Right lobe of liver (tissue), 6 donors: ENCODE measurements at regions not wholly inside any gene's neighbourhood (a gene's known extent, or its start where the extent isn't known, plus 50 kb on each side); places are given as distances from the start of the nearest gene placed in this dataset.

Source experiments
- ATAC-seq, 4 donors: fragments of 200-7000 bp; cut with Tn5 transposase; one replicate each; pipeline ENCODE4 v1.9.1; 2020; ENCODE audit warnings: mild to moderate bottlenecking in 4 of 4, moderate library complexity in 4 of 4
- DNase-seq, 3 donors: peaks; one replicate each; pipeline ENCODE4 v3.0.0-alpha.2; 2020
- H3K27ac ChIP-seq, 3 donors: fragments of 200-600 bp; one replicate each; pipeline ENCODE4 v1.8.0; 2022
- H3K27me3 ChIP-seq, 2 donors: fragments of 200-600 bp; one replicate each; pipeline ENCODE4 v1.8.0; 2022
- H3K36me3 ChIP-seq, 4 donors: fragments of 200-600 bp; sonication (generic) in 1 of 4; one replicate each; pipeline versions ENCODE4 v1.5.1 to v1.8.0; 2017 to 2022; ENCODE audit warnings: control low read depth in 1 of 4
- H3K4me1 ChIP-seq, 4 donors: fragments of 200-600 bp; sonication (generic) in 1 of 4; one replicate each; pipeline versions ENCODE4 v1.5.1 to v1.8.0; 2017 to 2022; ENCODE audit warnings: control low read depth in 1 of 4
- H3K4me3 ChIP-seq, 3 donors: fragments of 200-600 bp; one replicate each; pipeline ENCODE4 v1.8.0; 2022
- H3K9me3 ChIP-seq, 4 donors: fragments of 200-600 bp; sonication (generic) in 1 of 4; one replicate each; pipeline versions ENCODE4 v1.5.1 to v1.8.0; 2017 to 2022; ENCODE audit warnings: control low read depth in 1 of 4
- POLR2A ChIP-seq: fragments of 450-650 bp; IDR thresholded peaks from one replicate; pipeline ENCODE4 v1.6.1; 2017; ENCODE audit warnings: antibody characterized with exemption, mild to moderate bottlenecking
- WGBS: methylation state at CpG from one replicate; pipeline ENCODE4 v1.1.6; 2018; ENCODE audit warnings: low coverage, low lambda C conversion rate; ENCODE audit not compliant: insufficient coverage; ENCODE audit errors: missing lambda C conversion rate; 5-methylcytosine and 5-hydroxymethylcytosine counted together
- intact Hi-C, 2 donors: fragments of 100-400 bp; cut with DNase I; formaldehyde crosslinking; loops; one replicate each; pipeline versions ENCODE4 v1.11.2 to v1.14.1; 2022
- TF ChIP-seq, protein P1 (sequence below), 4 donors: fragments of 200-600 bp in 3 of 4; fragments of 450-650 bp in 1 of 4; IDR thresholded peaks; one replicate each; pipeline versions ENCODE4 v1.5.1 to v1.8.0; 2016 to 2022; ENCODE audit warnings: antibody characterized with exemption in 4 of 4, mild to moderate bottlenecking in 2 of 4
- donor health status: DM: no; HTN: yes; CAD: no.
- donor health status: DM: no; HTN: no; CAD: no.
- donor health status: DM: no; HTN: no; CAD: no.
- donor health status: DM: no; HTN: yes; CAD: no.
- donor health status: DM: no; HTN: yes; CAD: no.

- H3K27ac ChIP-seq: no peak overlapping the region
- H3K36me3 ChIP-seq: no peaks in the 10 kb centered on the region
- DNase-seq: no peak
- no peak for ATAC-seq
- WGBS: 48% methylated on average over 3 of the region's 3 CpGs
- no peaks in the 10 kb centered on the region for H3K27me3 ChIP-seq
- no peaks in the 10 kb centered on the region for H3K4me1 ChIP-seq
- intact Hi-C loops: no loop called here
- TF ChIP-seq, protein P1, sequence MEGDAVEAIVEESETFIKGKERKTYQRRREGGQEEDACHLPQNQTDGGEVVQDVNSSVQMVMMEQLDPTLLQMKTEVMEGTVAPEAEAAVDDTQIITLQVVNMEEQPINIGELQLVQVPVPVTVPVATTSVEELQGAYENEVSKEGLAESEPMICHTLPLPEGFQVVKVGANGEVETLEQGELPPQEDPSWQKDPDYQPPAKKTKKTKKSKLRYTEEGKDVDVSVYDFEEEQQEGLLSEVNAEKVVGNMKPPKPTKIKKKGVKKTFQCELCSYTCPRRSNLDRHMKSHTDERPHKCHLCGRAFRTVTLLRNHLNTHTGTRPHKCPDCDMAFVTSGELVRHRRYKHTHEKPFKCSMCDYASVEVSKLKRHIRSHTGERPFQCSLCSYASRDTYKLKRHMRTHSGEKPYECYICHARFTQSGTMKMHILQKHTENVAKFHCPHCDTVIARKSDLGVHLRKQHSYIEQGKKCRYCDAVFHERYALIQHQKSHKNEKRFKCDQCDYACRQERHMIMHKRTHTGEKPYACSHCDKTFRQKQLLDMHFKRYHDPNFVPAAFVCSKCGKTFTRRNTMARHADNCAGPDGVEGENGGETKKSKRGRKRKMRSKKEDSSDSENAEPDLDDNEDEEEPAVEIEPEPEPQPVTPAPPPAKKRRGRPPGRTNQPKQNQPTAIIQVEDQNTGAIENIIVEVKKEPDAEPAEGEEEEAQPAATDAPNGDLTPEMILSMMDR (IDR thresholded peaks at IDR 0.05): no peak
- TF ChIP-seq POLR2A: no peak
- H3K4me3 ChIP-seq: no peak overlapping the region
- H3K9me3 ChIP-seq: no peaks in the 10 kb centered on the region
Measured at GRCh38 chr4:116092961-116093360, 979.5 kb upstream of the NDST4 start.

- no peak for ATAC-seq
- Histone ChIP-seq H3K9me3 (no peaks in the 10 kb centered on the region), H3K4me3 (no peak overlapping the region), H3K27me3 (no peaks in the 10 kb centered on the region), H3K36me3 (no peaks in the 10 kb centered on the region), H3K4me1 (no peaks in the 10 kb centered on the region), H3K27ac (no peak overlapping the region)
- intact Hi-C loops: no loop called here
- TF ChIP-seq, protein P1 (IDR thresholded peaks at IDR 0.05): no peak
- no peak for TF ChIP-seq POLR2A
- no peak for DNase-seq
Measured at GRCh38 chr4:116088771-116089170, 975.4 kb upstream of the NDST4 start.

- WGBS: 43% methylated on average over 5 of the region's 5 CpGs
Measured at GRCh38 chr4:116082808-116083366, 969.5 kb upstream of the NDST4 start.

GRCh38 chr4:116073051-116073450 lies 959.6 kb upstream of the NDST4 start:
- no peak overlapping the region for H3K27ac ChIP-seq
- DNase-seq (no peak), ATAC-seq (no peak)
- no peaks in the 10 kb centered on the region for H3K36me3 ChIP-seq
- intact Hi-C loops: no loop called here
- TF ChIP-seq, protein P1 (IDR thresholded peaks at IDR 0.05): no peak
- no peak for TF ChIP-seq POLR2A
- peaks cover 0 to 3% (median 0%) of the 10 kb centered on the region in 4 donors for H3K9me3 ChIP-seq
- 71% methylated on average over 1 of the region's 1 CpG for WGBS
- no peaks in the 10 kb centered on the region for H3K27me3 ChIP-seq
- no peaks in the 10 kb centered on the region for H3K4me1 ChIP-seq
- no peak overlapping the region for H3K4me3 ChIP-seq

More at GRCh38 chr4:116082808-116083366, 969.5 kb upstream of the NDST4 start:
- no peaks in the 10 kb centered on the region for H3K27me3 ChIP-seq
- no peak overlapping the region for H3K27ac ChIP-seq
- H3K9me3 ChIP-seq: no peaks in the 10 kb centered on the region
- ATAC-seq (no peak), DNase-seq (no peak)
- no peak overlapping the region for H3K4me3 ChIP-seq
- no peaks in the 10 kb centered on the region for H3K4me1 ChIP-seq
- no peaks in the 10 kb centered on the region for H3K36me3 ChIP-seq
- TF ChIP-seq, protein P1 (IDR thresholded peaks at IDR 0.05): no peak
- TF ChIP-seq POLR2A: no peak
- intact Hi-C loops: no loop called here

- TF ChIP-seq, protein P1 (IDR thresholded peaks at IDR 0.05): no peak
- TF ChIP-seq POLR2A: no peak
- DNase-seq (no peak), ATAC-seq (no peak)
- Histone ChIP-seq H3K4me1 (no peaks in the 10 kb centered on the region), H3K36me3 (no peaks in the 10 kb centered on the region), H3K4me3 (no peak overlapping the region), H3K27ac (no peak overlapping the region), H3K27me3 (no peaks in the 10 kb centered on the region), H3K9me3 (no peaks in the 10 kb centered on the region)
- intact Hi-C loops: no loop called here
Measured at GRCh38 chr4:116070283-116070682, 956.9 kb upstream of the NDST4 start.
